HG02763 (cell line): ENCODE measurements at regions not wholly inside any gene's neighbourhood (a gene's known extent, or its start where the extent isn't known, plus 50 kb on each side); places are given as distances from the start of the nearest gene placed in this dataset.
"Not testable (repeated sequence)": the region's sequence is repeated elsewhere in the genome, so short reads cannot be mapped to it uniquely, and the experiment has no call there.

ENCODE experiments used
- ATAC-seq: cut with Tn5 transposase; IDR thresholded peaks from one replicate; pipeline ENCODE4 v1.9.1; 2021; ENCODE audit warnings: mild to moderate bottlenecking, moderate library complexity; ENCODE audit not compliant: unreplicated experiment

- ATAC-seq = no peak
These were observed 95.4 kb upstream of the ANXA1 start for GRCh38 chr9:73056245-73056644.

DNA sequence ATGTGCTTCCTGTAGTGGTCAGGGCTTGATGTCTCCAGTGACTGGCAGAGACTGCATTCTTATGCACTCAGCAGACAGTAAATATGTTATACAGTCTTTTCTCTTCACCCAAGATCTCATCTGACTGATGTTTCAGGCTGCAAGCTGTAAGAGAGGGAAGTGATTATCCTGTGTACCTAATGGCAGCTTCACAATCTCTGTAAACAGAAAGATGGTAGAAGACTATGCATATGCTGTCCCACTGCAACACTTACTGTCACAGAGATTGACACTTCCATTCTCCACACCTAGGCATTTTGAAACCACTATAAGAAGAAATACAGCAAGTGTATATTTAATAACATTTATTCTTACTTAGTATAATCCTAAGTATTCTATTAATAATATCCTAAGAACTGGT, 97.6 kb upstream of the ANXA1 start:
- no peak for ATAC-seq

- ATAC-seq = no peak
These were observed 98.1 kb upstream of the ANXA1 start for GRCh38 chr9:73053543-73053942.

DNA sequence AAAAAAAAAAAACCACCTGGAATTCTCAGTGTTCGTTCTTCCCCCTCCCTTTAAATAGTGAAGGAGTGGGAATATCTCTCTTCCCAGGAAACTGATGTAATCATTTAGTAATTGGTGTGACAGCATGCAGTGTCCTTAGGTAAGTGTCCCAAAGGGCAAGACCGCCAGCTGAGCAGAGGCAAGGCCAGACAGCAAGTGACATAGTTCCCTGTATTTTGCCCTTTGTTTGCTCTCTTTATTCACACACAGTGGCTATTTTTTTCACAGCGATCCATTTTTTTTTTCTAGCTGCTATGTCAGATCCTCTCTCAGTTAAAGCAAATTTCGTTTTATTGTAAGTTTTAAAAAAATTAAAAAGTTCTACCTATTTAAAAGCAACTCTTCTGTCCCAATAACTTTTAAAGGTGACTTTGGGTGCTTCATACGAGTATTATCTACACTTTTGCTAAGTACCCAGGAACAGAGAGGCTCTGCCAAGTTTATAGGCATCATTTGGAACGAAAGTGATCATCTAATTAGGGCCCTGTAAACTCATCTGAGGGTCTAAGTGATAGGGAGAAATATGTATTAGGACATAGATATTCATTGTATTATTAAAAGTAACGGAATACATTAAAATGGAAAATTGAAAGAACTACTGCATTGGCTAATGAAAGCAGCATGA, 98.2 kb upstream of the ALDH1A1 start:
- ATAC-seq = no peak

- ATAC-seq = no peak
These were observed 97.4 kb upstream of the ALDH1A1 start for GRCh38 chr9:73050065-73050816.

DNA sequence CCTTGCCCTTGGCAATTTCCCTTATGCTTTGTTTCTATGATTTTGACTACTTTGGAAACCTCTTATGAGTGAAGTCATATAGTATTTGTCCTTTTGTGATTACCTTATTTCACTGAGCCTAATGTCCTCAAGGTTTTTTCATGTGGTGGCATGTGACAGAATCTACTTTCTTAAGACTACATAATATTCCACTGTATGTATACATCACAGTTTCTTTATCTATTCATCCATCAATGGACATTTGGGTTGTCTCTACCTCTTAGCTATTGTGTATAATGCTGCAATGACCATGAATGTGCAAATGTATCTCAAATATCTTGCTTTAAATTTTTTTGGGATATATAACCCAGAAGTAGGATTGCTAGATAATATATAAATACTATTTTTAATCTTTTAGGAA, 96.4 kb upstream of the ALDH1A1 start:
- ATAC-seq = no peak

- no peak for ATAC-seq
These were observed 93.9 kb upstream of the ALDH1A1 start for GRCh38 chr9:73046769-73047168.

DNA sequence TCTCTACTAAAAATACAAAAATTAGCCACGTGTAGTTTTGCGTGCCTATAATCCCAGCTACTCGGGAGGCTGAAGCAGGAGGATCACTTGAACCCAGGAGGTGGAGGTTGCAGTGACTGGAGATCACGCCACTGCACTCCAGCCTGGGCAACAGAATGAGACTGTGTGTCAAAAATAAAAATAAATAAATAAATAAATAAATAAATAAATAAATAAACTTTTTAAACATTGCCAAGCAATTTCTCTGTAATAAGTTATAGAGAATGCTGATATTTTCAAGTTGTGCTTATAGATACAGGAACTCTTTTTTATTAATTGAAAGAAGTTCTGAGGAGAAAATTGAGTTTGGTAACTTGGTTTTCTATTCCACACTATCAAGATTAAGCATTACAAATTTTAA, 91.9 kb upstream of the ALDH1A1 start:
- not testable (repeated sequence) for ATAC-seq

GRCh38 chr9:73042155-73042554, 89.3 kb upstream of the ALDH1A1 start:
- ATAC-seq = no peak

- ATAC-seq = no peak
These were observed 86.7 kb upstream of the ALDH1A1 start for GRCh38 chr9:73039271-73040263.

DNA sequence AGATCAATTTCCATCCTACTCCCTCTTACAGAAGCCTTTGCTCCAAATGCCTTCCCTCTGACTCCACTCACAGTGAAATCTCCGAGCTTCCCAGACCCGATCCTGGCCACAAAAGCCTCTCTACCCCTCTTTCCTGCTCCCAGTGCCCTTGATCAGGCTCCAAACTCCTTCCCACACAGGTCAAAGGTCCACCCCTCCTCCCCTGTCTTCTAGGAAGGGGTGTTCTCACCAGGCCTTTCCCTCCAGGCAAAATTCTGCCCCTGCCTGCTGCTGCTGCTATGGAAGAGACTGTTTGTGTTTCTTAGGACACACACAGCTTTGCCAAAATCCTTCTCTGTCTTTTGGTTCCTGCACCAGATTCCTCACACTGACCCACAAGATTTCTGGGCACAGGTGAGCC, 85.8 kb upstream of the ALDH1A1 start:
- no peak for ATAC-seq

DNA sequence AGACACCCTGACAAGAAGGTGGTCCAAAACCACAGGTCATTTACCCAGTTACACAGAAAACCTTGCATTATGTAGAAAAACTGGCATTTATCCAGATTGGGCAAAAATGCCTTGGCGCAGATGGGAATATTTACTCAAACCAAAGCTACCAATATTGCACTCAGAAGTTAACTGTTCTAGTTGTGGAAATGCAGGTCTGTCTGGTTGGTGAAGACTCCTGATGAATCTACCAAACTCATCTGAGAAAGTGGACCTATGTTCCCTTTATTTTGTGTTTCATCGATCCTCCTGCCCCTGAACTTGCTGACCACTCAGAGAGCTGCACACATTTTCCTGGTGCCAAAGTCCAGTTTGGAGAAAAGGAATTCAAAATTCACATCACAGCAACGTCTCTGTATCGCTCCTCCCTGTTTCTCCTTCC, 85.2 kb upstream of the ALDH1A1 start:
- no peak for ATAC-seq

DNA sequence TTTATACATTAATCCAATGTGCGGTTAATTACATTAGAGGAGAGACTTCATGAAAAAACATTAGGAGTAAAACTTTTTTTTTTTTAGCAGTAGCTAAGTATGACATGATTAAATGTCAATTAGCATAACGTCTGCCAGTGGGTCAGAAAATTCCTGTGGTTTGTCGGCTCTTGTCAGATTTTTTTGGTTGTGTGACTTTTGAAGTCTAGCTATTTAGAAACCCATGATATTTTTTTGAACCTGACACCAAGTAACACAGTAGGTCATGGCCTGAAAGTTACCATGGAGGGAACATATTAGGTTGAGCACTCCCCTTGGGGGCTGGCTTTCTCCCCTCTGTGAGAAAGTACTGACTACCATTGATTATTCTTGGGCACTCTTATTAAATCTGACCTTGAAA, 84.8 kb upstream of the ALDH1A1 start:
- ATAC-seq = no peak

DNA sequence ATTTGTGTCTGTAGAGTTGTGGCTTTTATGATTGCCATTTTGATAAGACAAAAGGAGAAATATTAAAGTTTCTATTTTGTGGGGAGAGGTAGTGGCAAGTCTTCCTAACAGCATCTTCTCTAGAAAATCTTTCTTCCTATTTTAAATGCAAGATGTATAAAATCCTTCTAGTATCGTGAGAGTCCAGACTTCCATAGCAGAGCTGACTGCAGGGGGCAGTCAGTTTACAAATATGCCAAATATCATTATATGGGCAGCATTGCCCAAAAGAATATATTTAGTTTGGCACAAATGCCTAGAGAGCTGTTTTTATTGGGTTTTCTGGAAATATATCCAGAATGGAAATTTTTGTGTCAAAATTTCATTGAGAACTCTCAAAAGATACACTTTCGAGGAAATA, 82.1 kb upstream of the ALDH1A1 start:
- no peak for ATAC-seq

GRCh38 chr9:73031350-73031749, 78.5 kb upstream of the ALDH1A1 start:
- no peak for ATAC-seq

DNA sequence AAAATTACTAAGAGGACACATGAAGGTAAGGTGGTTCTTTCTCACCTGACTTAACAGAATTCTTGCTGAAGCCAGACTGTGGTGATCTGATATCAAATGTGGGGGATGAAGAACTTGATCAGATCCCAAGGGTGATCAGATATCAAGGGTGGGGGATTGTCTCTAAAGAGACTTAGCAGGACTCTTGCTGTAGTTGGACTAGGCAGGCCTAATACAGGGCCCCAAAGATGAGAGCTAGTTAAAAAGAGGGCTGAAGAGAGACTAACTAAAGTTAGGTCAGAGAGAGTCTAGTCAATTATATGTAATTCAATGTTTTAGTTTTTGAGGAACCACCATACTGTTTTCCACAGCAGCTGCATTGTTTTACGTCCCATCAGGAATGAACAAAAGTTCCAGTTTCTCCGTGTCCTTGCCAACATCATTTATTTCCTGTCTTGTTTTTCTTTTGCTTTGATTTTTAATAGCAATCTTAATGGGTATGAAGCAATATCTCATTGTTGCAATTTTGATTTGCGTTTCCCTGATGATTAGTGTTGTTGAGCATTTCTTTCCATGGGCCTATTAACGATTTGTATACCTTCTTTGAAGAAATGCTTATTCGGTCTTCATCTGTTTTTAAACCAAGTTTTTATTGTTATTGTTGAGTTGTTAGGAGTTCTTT, 77.6 kb upstream of the ALDH1A1 start:
- ATAC-seq = no peak

DNA sequence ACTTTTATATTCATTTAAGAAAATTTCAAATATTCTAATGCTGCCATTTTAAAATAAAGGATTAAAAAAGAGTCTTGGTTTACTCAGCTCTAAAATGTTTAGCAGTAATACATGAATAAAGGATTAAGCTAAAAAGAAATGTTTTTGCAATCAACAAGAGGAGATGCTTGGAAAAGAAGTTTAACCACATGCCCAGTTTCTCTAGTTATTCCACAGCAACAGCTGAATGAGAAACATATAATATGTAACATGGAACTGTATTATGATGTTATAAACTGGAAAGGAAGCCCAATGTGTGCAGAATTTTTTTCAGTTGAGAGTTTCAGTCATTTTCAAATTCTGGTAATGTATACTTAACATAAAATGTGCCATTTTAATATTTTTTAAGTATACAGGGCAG, 76.5 kb upstream of the ALDH1A1 start:
- no peak for ATAC-seq

DNA sequence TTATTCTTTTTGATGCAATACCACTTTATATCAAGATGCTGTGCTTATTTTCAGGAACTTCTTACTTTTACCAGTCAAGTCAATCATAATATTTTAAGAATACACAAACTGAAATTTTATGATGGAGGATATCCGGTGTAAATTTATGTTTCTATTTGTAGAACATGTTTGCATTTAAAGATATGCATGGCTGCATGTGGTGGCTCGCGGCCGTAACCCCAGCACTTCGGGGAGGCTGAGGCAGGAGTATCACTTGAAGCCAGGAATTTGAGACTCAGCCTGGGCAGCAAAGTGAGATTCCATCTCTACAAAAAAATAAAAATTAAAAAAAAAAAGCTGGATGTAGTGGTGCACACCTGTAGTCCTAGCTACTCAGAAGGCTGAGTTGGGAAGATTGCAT, 73.5 kb upstream of the ALDH1A1 start:
- no peak for ATAC-seq

GRCh38 chr9:73024601-73025034, 71.8 kb upstream of the ALDH1A1 start:
- no peak for ATAC-seq

GRCh38 chr9:73023025-73023541, 70.2 kb upstream of the ALDH1A1 start:
- ATAC-seq = peak; percentile 58

DNA sequence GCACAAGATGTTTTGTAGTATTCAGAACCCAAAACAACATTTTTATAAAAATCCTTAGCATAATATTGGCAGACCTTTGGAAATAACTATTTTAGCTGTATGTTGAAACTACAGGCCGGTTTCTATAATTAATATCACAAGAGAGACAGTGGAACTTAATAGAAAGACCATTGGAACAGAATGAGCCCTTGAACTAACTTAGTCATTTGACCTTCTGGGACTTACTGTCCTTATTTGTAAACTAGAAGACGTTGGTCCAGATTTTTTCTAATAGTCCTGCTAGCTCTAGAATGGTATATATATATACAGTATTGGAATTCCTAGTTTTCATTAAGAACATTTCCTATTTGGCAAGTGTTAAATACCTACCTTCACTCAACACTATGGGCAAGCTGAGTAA, 69.5 kb upstream of the ALDH1A1 start:
- ATAC-seq = no peak
